HPDE6-E6E7 (cell line): ENCODE measurements at regions not wholly inside any gene's neighbourhood (a gene's known extent, or its start where the extent isn't known, plus 50 kb on each side); places are given as distances from the start of the nearest gene placed in this dataset.
"Not testable (repeated sequence)": the region's sequence is repeated elsewhere in the genome, so short reads cannot be mapped to it uniquely, and the experiment has no call there.

Experiments
- DNase-seq: peaks from one replicate; pipeline ENCODE4 v3.0.0; 2011; ENCODE audit warnings: missing footprints; ENCODE audit errors: extremely low spot score

DNA sequence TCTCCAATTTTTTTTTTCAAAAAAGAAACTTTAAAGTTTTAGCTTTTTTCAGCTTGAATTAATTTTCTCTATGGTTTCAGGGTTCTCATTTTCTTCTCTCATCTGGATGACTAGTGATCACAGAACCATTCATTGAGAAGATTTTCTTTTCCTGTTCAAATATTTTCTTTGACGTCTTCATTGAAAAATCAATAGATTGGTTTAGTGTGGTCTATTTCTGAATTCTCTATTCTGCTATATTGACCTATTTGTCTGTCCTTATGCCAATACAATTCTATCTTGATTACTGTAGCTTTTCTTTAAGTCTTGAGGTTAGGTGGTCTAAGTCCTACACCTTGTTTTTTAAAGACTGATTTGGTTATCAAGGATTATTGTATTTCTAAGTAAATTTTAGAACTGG is 150.2 kb upstream of the MAN1A1 start:
- no peak for DNase-seq

DNA sequence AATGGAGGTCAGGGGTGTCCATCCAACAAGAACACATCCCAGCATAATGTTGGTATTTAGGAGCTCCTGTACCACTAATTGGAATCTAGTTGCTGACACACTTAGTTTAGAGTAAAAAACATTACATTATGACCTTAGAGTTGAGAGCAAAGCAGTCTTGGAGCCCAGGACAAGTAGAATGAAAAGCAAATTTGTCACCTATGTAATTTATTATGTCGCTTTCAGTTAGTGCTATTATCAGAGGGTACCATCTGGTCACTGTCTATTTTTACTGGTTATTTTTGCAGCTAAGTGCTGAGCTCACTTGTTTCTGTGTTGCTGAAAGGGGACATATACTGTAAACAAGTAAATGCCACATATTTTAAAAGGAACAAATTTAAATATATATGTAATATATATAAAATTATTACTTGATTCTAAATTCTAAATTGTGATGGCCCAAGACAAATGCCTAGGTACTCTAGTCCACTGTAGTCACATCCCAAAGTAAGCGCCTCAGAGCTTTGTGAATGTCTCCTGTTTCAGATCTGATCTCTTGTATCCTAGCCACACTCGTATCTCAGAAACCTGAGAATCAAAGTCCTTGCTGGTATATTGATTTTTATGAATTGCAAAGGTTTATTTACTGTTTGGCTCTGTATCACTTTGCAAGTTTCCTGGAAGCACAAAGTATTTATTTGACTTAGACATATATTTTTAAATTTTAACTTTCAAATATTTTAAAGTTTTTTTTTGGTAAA is 148.6 kb upstream of the MAN1A1 start:
- no peak for DNase-seq

DNA sequence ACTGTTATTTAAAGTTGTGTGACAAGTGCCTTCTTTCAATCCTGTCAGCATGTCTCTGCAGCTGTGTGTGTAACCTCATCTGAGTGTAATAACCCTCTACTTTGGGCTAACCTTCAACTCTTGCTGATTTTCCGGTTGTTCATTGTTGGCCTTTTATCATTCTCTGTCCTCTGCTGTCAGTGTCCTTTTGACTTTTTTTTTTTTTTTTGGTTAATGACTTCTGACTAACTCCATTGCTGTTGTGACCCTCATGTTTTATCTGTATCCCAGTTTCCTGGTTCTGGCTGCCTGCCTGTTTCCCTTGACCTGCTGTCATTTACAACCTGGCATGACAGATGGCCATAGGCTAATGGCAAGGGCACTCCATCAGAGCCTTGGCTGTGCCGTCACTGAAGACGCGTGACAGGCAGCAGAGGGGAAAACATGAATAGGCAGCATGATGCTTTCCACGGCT is 145.7 kb upstream of the MAN1A1 start:
- DNase-seq, result no peak

DNA sequence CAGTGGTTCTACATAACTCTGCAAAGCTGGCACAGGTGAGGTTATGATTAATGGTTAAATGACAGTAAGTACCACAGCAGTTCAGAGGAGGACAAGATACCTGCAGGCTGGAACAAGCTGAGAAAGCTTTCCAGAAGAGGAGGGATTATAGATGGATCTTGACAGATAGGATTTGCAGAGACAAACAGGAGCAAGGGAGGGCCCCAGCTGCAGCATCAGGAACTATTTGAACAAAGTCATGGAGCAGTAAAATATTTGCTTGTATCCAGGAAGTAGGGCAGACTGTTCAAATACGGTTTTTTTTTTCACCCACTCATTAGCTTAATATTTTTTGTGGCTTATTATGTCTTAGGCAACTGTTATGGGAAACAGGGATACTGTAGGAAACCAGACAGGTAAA is 144.4 kb upstream of the MAN1A1 start:
- no peak for DNase-seq

DNA sequence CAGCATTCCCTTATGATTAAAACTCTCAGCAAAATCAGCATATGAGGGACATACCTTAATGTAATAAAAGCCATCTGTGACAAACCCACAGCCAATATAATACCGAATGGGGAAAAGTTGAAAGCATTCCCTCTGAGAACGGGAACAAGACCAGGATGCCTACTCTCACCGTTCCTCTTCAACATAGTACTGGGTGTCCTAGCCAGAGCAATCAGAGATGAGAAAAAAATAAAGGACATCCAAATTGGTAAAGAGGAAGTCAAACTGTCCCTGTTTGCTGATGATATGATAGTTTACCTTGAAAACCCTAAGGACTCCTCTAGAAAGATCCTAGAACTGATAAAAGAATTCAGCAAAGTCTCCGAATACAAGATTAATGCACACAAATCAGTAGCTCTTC is 141.6 kb upstream of the MAN1A1 start:
- DNase-seq, result not testable (repeated sequence)

DNA sequence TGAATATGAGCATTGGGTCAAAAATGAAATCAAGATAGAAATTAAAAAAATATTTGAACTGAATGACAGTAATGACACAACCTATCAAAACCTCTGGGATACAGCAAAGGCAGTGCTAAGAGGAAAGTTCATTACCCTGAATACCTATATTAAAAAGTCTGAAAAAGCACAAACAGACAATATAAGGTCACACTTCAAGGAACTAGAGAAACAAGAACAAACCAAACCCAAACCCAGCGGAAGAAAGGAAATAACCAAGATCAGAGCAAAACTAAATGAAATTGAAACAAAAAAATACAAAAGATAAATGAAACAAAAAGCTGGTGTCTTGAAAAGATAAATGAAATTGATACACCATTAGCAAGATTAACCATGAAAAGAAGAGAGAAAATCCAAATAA is 140.5 kb upstream of the MAN1A1 start:
- DNase-seq, result not testable (repeated sequence)

DNA sequence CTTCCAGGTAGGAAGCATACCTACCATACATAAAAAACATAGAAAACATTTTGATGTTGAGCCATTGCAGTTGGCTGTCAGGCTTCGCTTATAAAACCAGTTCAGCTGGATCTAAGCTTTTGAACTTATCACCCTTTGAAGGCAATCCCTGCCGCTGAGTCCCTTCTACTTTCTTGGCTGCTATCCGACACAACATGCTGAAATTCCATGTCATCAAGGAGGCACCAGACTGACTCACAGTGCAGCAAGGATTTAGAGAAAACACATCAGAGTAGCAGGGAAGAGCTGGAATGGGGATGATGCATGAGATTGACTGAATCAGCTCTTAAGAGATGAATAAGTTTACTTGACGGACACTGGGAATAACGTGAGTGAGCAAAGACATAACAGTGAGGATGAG is 135.0 kb upstream of the MAN1A1 start:
- peak; percentile 75 for DNase-seq

DNA sequence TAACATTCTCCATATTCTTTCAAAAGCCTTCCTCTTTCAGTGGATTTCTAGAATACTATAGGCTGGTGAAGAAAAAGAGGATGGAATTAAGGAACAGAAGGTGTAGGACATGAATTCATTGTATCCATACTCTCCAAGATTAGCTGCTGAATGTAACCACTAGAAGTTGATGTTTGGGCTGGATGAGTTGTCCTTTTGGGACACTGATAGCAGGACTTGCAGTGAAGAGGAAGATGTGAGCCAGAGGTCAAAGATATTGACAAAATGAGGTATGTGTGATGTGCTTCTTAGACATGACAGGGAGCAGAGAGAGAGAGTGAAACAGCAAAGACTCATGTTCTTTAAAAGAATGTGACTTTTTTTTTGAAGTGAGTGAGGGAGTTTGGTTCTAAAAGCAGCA is 134.3 kb upstream of the MAN1A1 start:
- no peak for DNase-seq

- DNase-seq, result no peak
Observed at GRCh38 chr6:119482850-119483285, 133.3 kb upstream of the MAN1A1 start.

GRCh38 chr6:119481976-119482375 is 132.4 kb upstream of the MAN1A1 start:
- no peak for DNase-seq

GRCh38 chr6:119480961-119481497 is 131.5 kb upstream of the MAN1A1 start:
- DNase-seq, result no peak

- no peak for DNase-seq
Observed at GRCh38 chr6:119479860-119480655, 130.5 kb upstream of the MAN1A1 start.

DNA sequence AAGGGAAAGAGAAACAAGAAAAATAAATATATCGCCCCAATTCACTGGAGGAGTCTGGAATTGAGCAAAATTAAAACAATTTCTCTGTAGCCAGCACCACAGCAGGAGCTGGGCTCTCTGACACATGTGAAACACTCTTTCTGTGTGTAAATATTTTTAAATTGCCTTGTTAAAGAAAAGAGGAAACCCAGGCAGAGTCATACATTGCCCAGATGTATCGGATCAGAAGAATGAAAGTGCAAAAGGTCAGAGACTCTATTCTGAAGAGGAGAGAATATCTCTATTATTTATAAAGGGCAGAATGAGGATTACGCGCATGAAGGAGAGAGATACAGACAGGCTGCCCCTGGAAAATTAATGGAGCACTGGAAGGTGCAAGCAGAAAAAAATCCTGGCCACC is 127.0 kb upstream of the MAN1A1 start:
- no peak for DNase-seq

- no peak for DNase-seq
Observed at GRCh38 chr6:119476024-119476423, 126.5 kb upstream of the MAN1A1 start.

DNA sequence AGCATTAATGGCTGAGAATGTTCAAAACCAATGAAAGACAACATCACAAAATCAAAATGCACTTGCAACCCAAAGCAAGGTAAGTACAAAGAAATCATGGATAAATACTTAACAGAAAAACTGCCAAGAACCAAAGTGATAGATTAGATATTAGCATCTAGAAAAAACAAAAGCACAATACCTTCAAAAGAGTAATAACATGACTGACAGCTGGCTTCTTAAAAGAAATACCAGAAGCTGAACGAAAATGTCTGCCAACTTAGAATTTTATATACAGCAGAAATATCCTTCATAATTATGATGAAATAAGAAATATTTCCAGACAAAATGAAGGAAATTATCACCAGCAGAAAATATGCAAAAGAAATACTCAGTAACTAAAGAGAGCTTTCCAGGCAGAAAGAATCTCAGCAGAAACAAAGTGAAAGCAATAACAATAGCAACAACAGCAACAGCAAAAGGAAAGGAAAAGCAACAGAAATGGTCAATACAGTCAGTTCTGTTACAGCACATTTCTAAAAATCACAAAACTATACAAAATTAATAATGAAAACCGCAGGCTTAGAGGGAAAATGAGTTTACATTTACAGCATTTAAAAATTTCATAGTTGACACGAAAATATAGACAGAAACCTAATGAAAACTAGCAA is 121.5 kb upstream of the MAN1A1 start:
- DNase-seq, result no peak

DNA sequence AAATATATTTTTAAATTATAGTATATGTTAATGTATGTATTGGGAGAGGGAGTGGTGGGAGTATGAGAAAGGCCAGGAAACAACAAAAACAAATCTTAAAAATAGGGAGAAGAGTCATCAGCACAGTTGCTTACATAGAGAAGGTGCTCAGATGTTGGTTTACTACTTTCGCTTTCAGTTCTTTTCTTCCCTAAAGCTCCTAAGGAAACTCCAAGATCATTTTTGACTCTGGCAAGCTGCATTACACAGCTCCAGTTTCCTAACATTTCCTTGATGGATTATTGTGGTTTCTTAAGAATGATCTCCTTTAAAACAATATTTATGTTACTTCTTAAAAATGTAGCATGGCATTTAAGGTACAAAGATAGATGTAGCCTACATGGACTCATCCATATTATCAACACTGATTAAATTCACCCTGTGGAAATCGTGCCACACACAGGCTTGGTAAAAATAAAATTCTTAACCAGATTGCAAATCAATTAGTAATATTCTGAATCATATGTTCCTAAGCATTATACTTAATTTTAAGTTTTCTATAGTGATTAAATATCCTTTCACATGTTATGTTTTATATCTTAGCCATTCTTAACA is 118.0 kb upstream of the MAN1A1 start:
- DNase-seq, result peak; percentile 6

GRCh38 chr6:119466226-119466625 is 116.7 kb upstream of the MAN1A1 start:
- DNase-seq, result no peak

GRCh38 chr6:119463081-119463626 is 113.6 kb upstream of the MAN1A1 start:
- no peak for DNase-seq

DNA sequence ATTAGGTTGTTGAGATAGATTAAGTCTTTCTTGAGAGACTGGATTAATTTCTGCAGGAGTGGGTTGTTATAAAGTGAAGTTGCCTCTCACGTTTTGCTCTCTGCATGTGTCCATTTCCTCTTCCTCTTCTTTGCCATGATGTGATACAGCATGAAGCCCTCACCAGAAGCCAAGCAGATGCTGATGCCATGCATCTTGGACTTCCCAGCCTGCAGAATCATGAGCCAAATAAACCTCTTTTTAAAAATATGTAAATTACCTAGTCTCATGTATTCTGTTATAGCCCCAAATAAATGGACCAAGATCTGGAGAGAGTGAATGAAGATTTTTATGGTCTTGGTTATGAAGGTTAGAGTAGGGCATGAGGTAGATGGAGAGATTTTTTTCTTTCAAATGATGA is 111.6 kb upstream of the MAN1A1 start:
- DNase-seq, result no peak

DNA sequence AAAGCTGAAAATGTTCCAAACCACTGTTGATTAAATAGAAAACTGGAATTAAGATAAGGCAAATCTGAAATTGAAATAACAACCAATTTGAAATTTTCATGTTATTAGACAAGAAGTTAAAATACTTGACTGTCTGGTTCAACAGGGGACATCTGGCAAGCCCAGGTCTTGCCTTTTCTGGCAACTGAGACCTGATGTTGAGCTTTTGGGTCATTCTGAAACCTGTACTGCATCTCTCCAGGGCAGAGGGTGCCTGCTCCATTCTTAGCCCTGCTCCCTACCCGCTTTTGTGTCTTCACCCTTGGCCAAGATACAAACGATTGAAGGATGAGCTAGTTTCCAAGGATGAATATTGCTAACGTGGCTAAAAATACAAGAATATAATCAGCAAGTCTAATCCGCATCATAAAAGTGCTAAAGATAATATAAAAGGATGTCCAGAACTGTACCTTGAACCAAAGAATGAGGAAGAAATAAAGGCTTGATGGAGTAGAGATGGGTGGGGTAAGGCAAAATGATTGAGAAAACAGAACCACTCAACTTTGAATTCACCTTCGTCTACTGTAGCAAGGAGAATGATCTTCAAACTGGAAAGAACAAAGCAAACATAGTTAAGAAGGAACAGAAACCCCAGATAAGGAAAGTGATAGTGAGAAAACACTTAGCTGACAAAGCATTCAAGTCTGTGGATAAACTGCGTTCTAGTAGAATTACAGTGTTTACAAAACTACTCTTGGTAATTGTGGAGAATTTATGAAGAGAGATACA is 109.8 kb upstream of the MAN1A1 start:
- no peak for DNase-seq

DNA sequence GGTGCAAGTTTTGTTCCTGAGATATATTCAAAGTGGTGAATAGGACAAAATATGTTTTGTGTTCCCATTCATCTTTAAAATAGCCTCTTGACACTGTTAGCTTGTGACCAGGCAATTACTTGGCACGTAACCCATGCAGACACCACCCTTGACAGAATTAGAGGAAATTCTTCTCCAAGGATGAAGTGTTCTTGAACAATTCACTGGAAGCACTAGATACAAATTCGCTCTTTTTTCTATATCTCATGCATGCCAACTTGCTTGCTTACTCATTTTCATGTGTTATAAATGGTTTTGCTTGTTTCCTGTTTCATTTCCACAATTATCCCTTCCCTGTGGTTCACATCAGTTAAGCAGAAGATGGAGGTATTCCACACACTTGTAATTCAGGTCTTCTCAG is 105.2 kb upstream of the MAN1A1 start:
- no peak for DNase-seq
